HepG2 (cell line): ENCODE measurements at regions not wholly inside any gene's neighbourhood (a gene's known extent, or its start where the extent isn't known, plus 50 kb on each side); places are given as distances from the start of the nearest gene placed in this dataset.

Experiments used
- ATM ChIP-seq: fragments of 450-650 bp; IDR thresholded peaks from 2 replicates; pipeline ENCODE4 v1.7.1; 2017; ENCODE audit warnings: mild to moderate bottlenecking, borderline replicate concordance
- CREBL2 ChIP-seq: sonication (generic); formaldehyde crosslinking; IDR thresholded peaks from 2 replicates; pipeline ENCODE4 v1.8.1; 2023; ENCODE audit warnings: missing genetic modification reagents, mild to moderate bottlenecking, borderline replicate concordance
- E2F2 ChIP-seq: sonication (generic); formaldehyde crosslinking; IDR thresholded peaks from 2 replicates; pipeline ENCODE4 v1.4.0; 2020; ENCODE audit warnings: missing genetic modification reagents, borderline replicate concordance
- FLYWCH1 ChIP-seq: sonication (generic); formaldehyde crosslinking; IDR thresholded peaks from 2 replicates; pipeline ENCODE4 v1.8.1; 2023; ENCODE audit warnings: mild to moderate bottlenecking, missing genetic modification reagents
- GABPA ChIP-seq, 2 experiments: IDR thresholded peaks; 2 replicates each; pipeline ENCODE4 v1.6.1; 2011 to 2016; ENCODE audit warnings: low read depth in 2 of 2, low read length in 1 of 2, missing biosample characterization in 1 of 2, missing genetic modification characterization in 1 of 2
- HMGXB4 ChIP-seq, 2 experiments: sonication (generic) in 1 of 2; formaldehyde crosslinking in 1 of 2; IDR thresholded peaks; 2 replicates each; pipeline versions ENCODE4 v1.4.0 to v1.6.1; 2018 to 2020; ENCODE audit warnings: missing genetic modification reagents in 2 of 2, borderline replicate concordance in 1 of 2, low read depth in 1 of 2, mild to moderate bottlenecking in 1 of 2, missing biosample characterization in 1 of 2
- KLF16 ChIP-seq, 2 experiments: sonication (generic) in 1 of 2; formaldehyde crosslinking in 1 of 2; IDR thresholded peaks; 2 replicates each; pipeline versions ENCODE4 v1.6.1 to v1.8.0; 2016 to 2023; ENCODE audit warnings: missing genetic modification reagents in 2 of 2, missing compliant biosample characterization in 1 of 2
- MAFK ChIP-seq, 2 experiments: IDR thresholded peaks in 1 of 2; conservative IDR thresholded peaks in 1 of 2; 2 replicates each; pipeline ENCODE4 v1.6.1; 2011; ENCODE audit warnings: improper control_type of control experiment in 2 of 2, low read length in 2 of 2
- MTF2 ChIP-seq: sonication (generic); formaldehyde crosslinking; IDR thresholded peaks from 2 replicates; pipeline ENCODE4 v1.5.0; 2020; ENCODE audit warnings: missing genetic modification reagents, borderline replicate concordance
- NFIB ChIP-seq: sonication (generic); formaldehyde crosslinking; IDR thresholded peaks from 2 replicates; pipeline ENCODE4 v1.9.0; 2021; ENCODE audit warnings: missing genetic modification reagents, mild to moderate bottlenecking, borderline replicate concordance
- ONECUT2 ChIP-seq: sonication (generic); formaldehyde crosslinking; IDR thresholded peaks from 2 replicates; pipeline ENCODE4 v1.4.0; 2020; ENCODE audit warnings: missing genetic modification reagents
- PAXIP1 ChIP-seq: sonication (generic); formaldehyde crosslinking; conservative IDR thresholded peaks from 2 replicates; pipeline ENCODE4 v1.4.0; 2020; ENCODE audit warnings: mild to moderate bottlenecking, missing genetic modification reagents, moderate library complexity
- PHF5A ChIP-seq: IDR thresholded peaks from one replicate; pipeline ENCODE4 v1.6.1; 2018; ENCODE audit warnings: low read depth, missing genetic modification reagents; ENCODE audit not compliant: unreplicated experiment
- SMC3 ChIP-seq: IDR thresholded peaks from 2 replicates; pipeline ENCODE4 v1.6.1; 2011; ENCODE audit warnings: low read length, improper control_type of control experiment
- SRSF1 ChIP-seq: fragments of 200-400 bp; formaldehyde crosslinking; optimal IDR thresholded peaks from 2 replicates; pipeline ENCODE3; 2017; ENCODE audit warnings: mild to moderate bottlenecking, low read depth, low read length, moderate library complexity
- STAG1 ChIP-seq: sonication (generic); formaldehyde crosslinking; IDR thresholded peaks from 2 replicates; pipeline ENCODE4 v1.4.0; 2020; ENCODE audit warnings: missing genetic modification reagents
- TBP ChIP-seq: sonication (generic); formaldehyde crosslinking; IDR thresholded peaks from 2 replicates; pipeline ENCODE4 v1.5.0; 2020; ENCODE audit warnings: missing genetic modification reagents
- TGIF2 ChIP-seq: IDR thresholded peaks from 2 replicates; pipeline ENCODE4 v1.6.1; 2016; ENCODE audit warnings: control low read depth, missing compliant biosample characterization
- U2AF2 ChIP-seq: fragments of 200-400 bp; formaldehyde crosslinking; IDR thresholded peaks from 2 replicates; pipeline ENCODE4 v1.6.1; 2017; ENCODE audit warnings: low read depth, mild to moderate bottlenecking, low read length
- ZNF513 ChIP-seq: sonication (generic); formaldehyde crosslinking; conservative IDR thresholded peaks from 2 replicates; pipeline ENCODE4 v1.5.0; 2020; ENCODE audit warnings: missing genetic modification reagents
- ZNF747 ChIP-seq: sonication (generic); formaldehyde crosslinking; IDR thresholded peaks from 2 replicates; pipeline ENCODE4 v1.8.1; 2023; ENCODE audit warnings: missing genetic modification reagents, mild to moderate bottlenecking, borderline replicate concordance

- peak in 1 of 2 experiments; percentile 38; a peak in 1 of 4 replicates for TF ChIP-seq HMGXB4 (CRISPR knock-in tag; IDR thresholded peaks at IDR 0.05; ENCODE audit: borderline replicate concordance in 1 of 2, low read depth in 1 of 2)
- TF ChIP-seq FLYWCH1 (CRISPR knock-in tag), result no peak
- TF ChIP-seq CREBL2 (CRISPR knock-in tag), result no peak
- no peak for TF ChIP-seq MTF2 (CRISPR knock-in tag)
- TF ChIP-seq NFIB (CRISPR knock-in tag), result no peak
- peak; percentile 38; the same call in 1 of the 2 replicates for TF ChIP-seq STAG1 (CRISPR knock-in tag)
- no peak for TF ChIP-seq E2F2 (CRISPR knock-in tag)
- TF ChIP-seq PHF5A, result no peak
- TF ChIP-seq GABPA (IDR thresholded peaks at IDR 0.05; ENCODE audit: low read depth, low read length), result no peak
- TF ChIP-seq GABPA (CRISPR knock-in tag; IDR thresholded peaks at IDR 0.05; ENCODE audit: low read depth), result no peak
- TF ChIP-seq ONECUT2 (CRISPR knock-in tag), result no peak
- TF ChIP-seq ZNF747, result no peak
- TF ChIP-seq MAFK (conservative IDR thresholded peaks at IDR 0.05 in 1 of 2, IDR thresholded peaks at IDR 0.05 in 1 of 2; ENCODE audit: low read length in 2 of 2), result peak; percentile 1 to 36; a peak in 2 of 4 replicates
- TF ChIP-seq TBP, result no peak
- TF ChIP-seq KLF16 (CRISPR knock-in tag; IDR thresholded peaks at IDR 0.05), result 0 out of 4 replicates have a peak, but pooled peaks of 1 of the 2 experiments have one; percentile 17
- 0 out of 2 replicates have a peak, but pooled peaks have one; percentile 10 for TF ChIP-seq PAXIP1 (CRISPR knock-in tag)
- TF ChIP-seq U2AF2, result no peak
- TF ChIP-seq ATM, result no peak
- peak; percentile 28; the same call in 1 of the 2 replicates for TF ChIP-seq SMC3
- TF ChIP-seq TGIF2 (CRISPR knock-in tag), result no peak
- TF ChIP-seq SRSF1, result no peak
- TF ChIP-seq ZNF513 (CRISPR knock-in tag), result no peak
Measured at GRCh38 chr18:62458346-62458745, 64.5 kb upstream of the ZCCHC2 start (continued).
